Activated CD4-positive, alpha-beta memory T cell treated with anti-CD3 and anti-CD28 coated beads, Interleukin-2, amount 10 ng/mL, durations not matched to agents 7 days and 5 days (primary cell): ENCODE measurements at regions not wholly inside any gene's neighbourhood (a gene's known extent, or its start where the extent isn't known, plus 50 kb on each side); places are given as distances from the start of the nearest gene placed in this dataset.

Experiments
- CTCF ChIA-PET: fragments of 350-600 bp; sonication (Branson Sonifier 250); formaldehyde crosslinking; loops from one replicate; lab custom pipeline; 2021; ENCODE audit warnings: antibody characterized with exemption, inconsistent platforms; lab: Charles Lee
- POLR2A ChIA-PET: fragments of 350-600 bp; sonication (Branson Sonifier 250); formaldehyde crosslinking; loops from one replicate; lab custom pipeline; 2021; ENCODE audit warnings: antibody characterized with exemption; lab: Charles Lee
- DNase-seq: peaks from one replicate; pipeline ENCODE4 v3.0.0-alpha.2; 2020
- H3K27ac Mint-ChIP-seq: one replicate; pipeline ENCODE4 v1.8.0; 2021; ENCODE audit warnings: mild to moderate bottlenecking, mixed read lengths
- H3K27me3 Mint-ChIP-seq: one replicate; pipeline ENCODE4 v1.8.0; 2021; ENCODE audit warnings: mixed read lengths
- H3K36me3 Mint-ChIP-seq: one replicate; pipeline ENCODE4 v1.8.0; 2021; ENCODE audit warnings: low read depth, mixed read lengths
- H3K4me1 Mint-ChIP-seq: one replicate; pipeline ENCODE4 v1.8.0; 2021; ENCODE audit warnings: mixed read lengths
- H3K4me3 Mint-ChIP-seq: one replicate; pipeline ENCODE4 v1.8.0; 2021; ENCODE audit warnings: mild to moderate bottlenecking, mixed read lengths
- H3K9me3 Mint-ChIP-seq: one replicate; pipeline ENCODE4 v1.8.0; 2021; ENCODE audit warnings: mixed read lengths

GRCh38 chr16:35732046-35732810, 2272.8 kb downstream of the TP53TG3F start:
- ChIA-PET CTCF (no interaction called here), POLR2A (no interaction called here)
- Mint-ChIP-seq H3K27ac (no peak overlapping the region), H3K27me3 (no peaks in the 10 kb centered on the region), H3K4me3 (no peak overlapping the region), H3K9me3 (peaks cover 50% of the 10 kb centered on the region), H3K36me3 (no peaks in the 10 kb centered on the region), H3K4me1 (no peaks in the 10 kb centered on the region)
- DNase-seq = no peak

- Mint-ChIP-seq H3K4me3 (no peak overlapping the region), H3K27me3 (no peaks in the 10 kb centered on the region), H3K4me1 (no peaks in the 10 kb centered on the region), H3K27ac (no peak overlapping the region), H3K9me3 (peaks cover 49% of the 10 kb centered on the region), H3K36me3 (no peaks in the 10 kb centered on the region)
- POLR2A ChIA-PET = no interaction called here
- no peak for DNase-seq
- CTCF ChIA-PET = no interaction called here
Measured at GRCh38 chr16:35733278-35733965, 2274.0 kb downstream of the TP53TG3F start.

GRCh38 chr16:35733971-35734702, 2274.7 kb downstream of the TP53TG3F start:
- Mint-ChIP-seq H3K27ac (no peak overlapping the region), H3K4me3 (no peak overlapping the region), H3K4me1 (no peaks in the 10 kb centered on the region), H3K36me3 (no peaks in the 10 kb centered on the region), H3K9me3 (peaks cover 57% of the 10 kb centered on the region), H3K27me3 (no peaks in the 10 kb centered on the region)
- DNase-seq = no peak
- CTCF ChIA-PET = no interaction called here
- POLR2A ChIA-PET = no interaction called here

GRCh38 chr16:35734728-35735402, 2275.5 kb downstream of the TP53TG3F start:
- POLR2A ChIA-PET = no interaction called here
- no peak overlapping the region for H3K27ac Mint-ChIP-seq
- H3K9me3 Mint-ChIP-seq = peaks cover 58% of the 10 kb centered on the region
- no peaks in the 10 kb centered on the region for H3K36me3 Mint-ChIP-seq
- H3K4me1 Mint-ChIP-seq = no peaks in the 10 kb centered on the region
- no peak for DNase-seq
- CTCF ChIA-PET = no interaction called here
- no peaks in the 10 kb centered on the region for H3K27me3 Mint-ChIP-seq
- no peak overlapping the region for H3K4me3 Mint-ChIP-seq

- H3K27ac Mint-ChIP-seq = no peak overlapping the region
- CTCF ChIA-PET = no interaction called here
- no peak overlapping the region for H3K4me3 Mint-ChIP-seq
- no peaks in the 10 kb centered on the region for H3K36me3 Mint-ChIP-seq
- peaks cover 61% of the 10 kb centered on the region for H3K9me3 Mint-ChIP-seq
- POLR2A ChIA-PET = no interaction called here
- no peaks in the 10 kb centered on the region for H3K4me1 Mint-ChIP-seq
- DNase-seq = no peak
- no peaks in the 10 kb centered on the region for H3K27me3 Mint-ChIP-seq
Measured at GRCh38 chr16:35735403-35736251, 2276.2 kb downstream of the TP53TG3F start.

- ChIA-PET CTCF (no interaction called here), POLR2A (no interaction called here)
- DNase-seq = no peak
- H3K9me3 Mint-ChIP-seq = peaks cover 59% of the 10 kb centered on the region
- H3K27me3 Mint-ChIP-seq = no peaks in the 10 kb centered on the region
- H3K4me1 Mint-ChIP-seq = no peaks in the 10 kb centered on the region
- H3K27ac Mint-ChIP-seq = no peak overlapping the region
- H3K36me3 Mint-ChIP-seq = no peaks in the 10 kb centered on the region
- no peak overlapping the region for H3K4me3 Mint-ChIP-seq
Measured at GRCh38 chr16:35736546-35736945, 2277.1 kb downstream of the TP53TG3F start.

- Mint-ChIP-seq H3K27me3 (no peaks in the 10 kb centered on the region), H3K9me3 (peaks cover 60% of the 10 kb centered on the region), H3K4me1 (no peaks in the 10 kb centered on the region), H3K4me3 (no peak overlapping the region), H3K27ac (no peak overlapping the region), H3K36me3 (no peaks in the 10 kb centered on the region)
- DNase-seq = no peak
- CTCF ChIA-PET = no interaction called here
- POLR2A ChIA-PET = no interaction called here
Measured at GRCh38 chr16:35737076-35737475, 2277.7 kb downstream of the TP53TG3F start.

- ChIA-PET CTCF (no interaction called here), POLR2A (no interaction called here)
- no peak overlapping the region for H3K27ac Mint-ChIP-seq
- H3K4me1 Mint-ChIP-seq = no peaks in the 10 kb centered on the region
- H3K4me3 Mint-ChIP-seq = no peak overlapping the region
- H3K36me3 Mint-ChIP-seq = no peaks in the 10 kb centered on the region
- H3K27me3 Mint-ChIP-seq = no peaks in the 10 kb centered on the region
- no peak for DNase-seq
- H3K9me3 Mint-ChIP-seq = peaks cover 74% of the 10 kb centered on the region
Measured at GRCh38 chr16:35741546-35741945, 2282.1 kb downstream of the TP53TG3F start.

- no peak for DNase-seq
- ChIA-PET POLR2A (no interaction called here), CTCF (no interaction called here)
- Mint-ChIP-seq H3K27ac (no peak overlapping the region), H3K4me3 (no peak overlapping the region), H3K4me1 (no peaks in the 10 kb centered on the region), H3K9me3 (peaks cover 68% of the 10 kb centered on the region), H3K36me3 (no peaks in the 10 kb centered on the region), H3K27me3 (no peaks in the 10 kb centered on the region)
Measured at GRCh38 chr16:35743101-35743692, 2283.8 kb downstream of the TP53TG3F start.

GRCh38 chr16:35744084-35744483, 2284.7 kb downstream of the TP53TG3F start:
- H3K4me1 Mint-ChIP-seq = no peaks in the 10 kb centered on the region
- H3K27me3 Mint-ChIP-seq = no peaks in the 10 kb centered on the region
- DNase-seq = no peak
- H3K9me3 Mint-ChIP-seq = peaks cover 59% of the 10 kb centered on the region
- H3K36me3 Mint-ChIP-seq = no peaks in the 10 kb centered on the region
- POLR2A ChIA-PET = no interaction called here
- no peak overlapping the region for H3K27ac Mint-ChIP-seq
- CTCF ChIA-PET = no interaction called here
- H3K4me3 Mint-ChIP-seq = no peak overlapping the region

GRCh38 chr16:35744726-35745125, 2285.3 kb downstream of the TP53TG3F start:
- no peaks in the 10 kb centered on the region for H3K4me1 Mint-ChIP-seq
- ChIA-PET CTCF (no interaction called here), POLR2A (no interaction called here)
- H3K27ac Mint-ChIP-seq = no peak overlapping the region
- no peak for DNase-seq
- H3K27me3 Mint-ChIP-seq = no peaks in the 10 kb centered on the region
- no peak overlapping the region for H3K4me3 Mint-ChIP-seq
- H3K36me3 Mint-ChIP-seq = no peaks in the 10 kb centered on the region
- peaks cover 54% of the 10 kb centered on the region for H3K9me3 Mint-ChIP-seq

- H3K9me3 Mint-ChIP-seq = peaks cover 51% of the 10 kb centered on the region
- ChIA-PET POLR2A (no interaction called here), CTCF (no interaction called here)
- no peaks in the 10 kb centered on the region for H3K27me3 Mint-ChIP-seq
- no peaks in the 10 kb centered on the region for H3K4me1 Mint-ChIP-seq
- no peak for DNase-seq
- no peak overlapping the region for H3K4me3 Mint-ChIP-seq
- no peaks in the 10 kb centered on the region for H3K36me3 Mint-ChIP-seq
- H3K27ac Mint-ChIP-seq = no peak overlapping the region
Measured at GRCh38 chr16:35745191-35745590, 2285.8 kb downstream of the TP53TG3F start.
